PC-3 (cell line): ENCODE measurements at regions not wholly inside any gene's neighbourhood (a gene's known extent, or its start where the extent isn't known, plus 50 kb on each side); places are given as distances from the start of the nearest gene placed in this dataset.

Experiments used
- ATAC-seq: fragments of 200-7000 bp; cut with Tn5 transposase; 2 replicates; pipeline ENCODE4 v1.9.1; 2020; ENCODE audit warnings: mild to moderate bottlenecking, moderate library complexity
- BruUV-seq: library from RNA; stranded (reverse); fragments of 400-500 nt; replicated peaks from 2 replicates; lab custom pipeline; 2021; lab: Mats Ljungman, UMichigan
- CTCF ChIA-PET: fragments of 300-600 bp; sonication (Branson Sonifier 250); formaldehyde crosslinking; loops from one replicate; lab custom pipeline; 2022; ENCODE audit warnings: antibody characterized with exemption; lab: Charles Lee
- POLR2A ChIA-PET: fragments of 300-600 bp; sonication (Branson Sonifier 250); formaldehyde crosslinking; loops from one replicate; lab custom pipeline; 2022; ENCODE audit warnings: antibody characterized with exemption; ENCODE audit not compliant: unreplicated experiment; lab: Charles Lee
- DNase-seq: peaks from one replicate; pipeline ENCODE4 v3.0.0-alpha.2; 2015
- H2AFZ ChIP-seq: fragments of 300-600 bp; sonication (generic); 2 replicates; pipeline ENCODE4 v1.6.0; 2016; ENCODE audit warnings: antibody characterized with exemption, low read length
- H3F3A ChIP-seq: fragments of 300-600 bp; sonication (generic); one replicate; pipeline ENCODE4 v1.6.0; 2017; ENCODE audit warnings: antibody characterized with exemption, low read length, control low read depth, mild to moderate bottlenecking; ENCODE audit not compliant: unreplicated experiment
- H3K27ac ChIP-seq: fragments of 300-600 bp; sonication (generic); 2 replicates; pipeline ENCODE4 v1.5.1; 2016; ENCODE audit warnings: mild to moderate bottlenecking, low read length
- H3K27me3 ChIP-seq: fragments of 300-600 bp; sonication (generic); 2 replicates; pipeline ENCODE4 v1.6.1; 2016; ENCODE audit warnings: low read length, mixed read lengths
- H3K36me3 ChIP-seq: fragments of 300-600 bp; sonication (generic); 2 replicates; pipeline ENCODE4 v1.6.1; 2016; ENCODE audit warnings: low read depth, mixed run types, low read length, mixed read lengths
- H3K4me1 ChIP-seq: fragments of 300-600 bp; sonication (generic); 2 replicates; pipeline ENCODE4 v1.5.1; 2016; ENCODE audit warnings: low read length; ENCODE audit not compliant: insufficient read depth
- H3K4me2 ChIP-seq: fragments of 300-600 bp; sonication (generic); 2 replicates; pipeline ENCODE4 v1.6.0; 2016; ENCODE audit warnings: low read length
- H3K4me3 ChIP-seq: fragments of 300-600 bp; sonication (generic); 2 replicates; pipeline ENCODE4 v1.5.1; 2016; ENCODE audit warnings: mild to moderate bottlenecking, low read length, mixed read lengths
- H3K79me2 ChIP-seq: fragments of 300-600 bp; sonication (generic); 2 replicates; pipeline ENCODE4 v1.6.1; 2017; ENCODE audit warnings: low read length, mixed read lengths
- H3K9ac ChIP-seq: fragments of 300-600 bp; sonication (generic); 2 replicates; pipeline ENCODE4 v1.6.0; 2016; ENCODE audit warnings: mild to moderate bottlenecking, low read length
- H3K9me2 ChIP-seq: fragments of 300-600 bp; sonication (generic); replicated peaks from 2 replicates; pipeline ENCODE4 v1.6.1; 2016; ENCODE audit warnings: mixed run types, low read length, mixed read lengths
- H3K9me3 ChIP-seq: fragments of 300-600 bp; sonication (generic); 2 replicates; pipeline ENCODE4 v1.6.1; 2016; ENCODE audit warnings: low read length, mixed read lengths
- H4K20me1 ChIP-seq: fragments of 300-600 bp; sonication (generic); 2 replicates; pipeline ENCODE4 v1.6.1; 2016; ENCODE audit warnings: low read length, mixed read lengths
- CTCF ChIP-seq: fragments of 300-600 bp; sonication (generic); conservative IDR thresholded peaks from 2 replicates; pipeline ENCODE4 v1.5.1; 2017; ENCODE audit warnings: antibody characterized with exemption, low read depth, mild to moderate bottlenecking, low read length
- EZH2 ChIP-seq: fragments of 300-600 bp; sonication (generic); IDR thresholded peaks from one replicate; pipeline ENCODE4 v1.6.1; 2017; ENCODE audit warnings: antibody characterized with exemption, mild to moderate bottlenecking, low read length; ENCODE audit not compliant: unreplicated experiment
- EZH2phosphoT487 ChIP-seq: fragments of 300-600 bp; sonication (generic); IDR thresholded peaks from 2 replicates; pipeline ENCODE4 v1.6.1; 2018; ENCODE audit warnings: mild to moderate bottlenecking, antibody characterized with exemption, low read length, borderline replicate concordance
- intact Hi-C: fragments of 100-400 bp; cut with micrococcal nuclease; formaldehyde crosslinking; loops from 2 replicates; pipeline ENCODE4 v1.9.0; 2023

GRCh38 chr7:47143339-47143738, 438.6 kb downstream of the TNS3 start:
- intact Hi-C loops, result no loop called here
- Histone ChIP-seq H3K4me3 (no peak overlapping the region), H3K36me3 (no peaks in the 10 kb centered on the region), H3K9ac (no peak overlapping the region), H3K79me2 (no peaks in the 10 kb centered on the region), H3K27ac (no peak overlapping the region), H2AFZ (no peak overlapping the region), H3K4me1 (no peaks in the 10 kb centered on the region), H3K4me2 (no peak overlapping the region), H3K9me2 (no peaks in the 10 kb centered on the region), H3F3A (no peaks in the 10 kb centered on the region), H3K27me3 (peaks cover 50% of the 10 kb centered on the region), H3K9me3 (no peaks in the 10 kb centered on the region), H4K20me1 (no peaks in the 10 kb centered on the region)
- POLR2A ChIA-PET, result no interaction called here
- TF ChIP-seq CTCF, result no peak
- TF ChIP-seq EZH2phosphoT487, result no peak
- no peak for TF ChIP-seq EZH2
- no TSS peak for BruUV-seq
- DNase-seq (peak; percentile 9), ATAC-seq (no peak)
- CTCF ChIA-PET, result no interaction called here

- no peaks in the 10 kb centered on the region for H3K79me2 ChIP-seq
- H3K9ac ChIP-seq, result no peak overlapping the region
- no peaks in the 10 kb centered on the region for H3K36me3 ChIP-seq
- POLR2A ChIA-PET, result no interaction called here
- H3F3A ChIP-seq, result no peaks in the 10 kb centered on the region
- H2AFZ ChIP-seq, result no peak overlapping the region
- intact Hi-C loops, result no loop called here
- no peak for ATAC-seq
- no TSS peak for BruUV-seq
- no peak overlapping the region for H3K4me2 ChIP-seq
- H4K20me1 ChIP-seq, result no peaks in the 10 kb centered on the region
- no peak for TF ChIP-seq EZH2phosphoT487
- no peak for TF ChIP-seq EZH2
- no peak for TF ChIP-seq CTCF
- H3K27ac ChIP-seq, result no peak overlapping the region
- H3K9me2 ChIP-seq, result no peaks in the 10 kb centered on the region
- no peaks in the 10 kb centered on the region for H3K9me3 ChIP-seq
- CTCF ChIA-PET, result no interaction called here
- no peak overlapping the region for H3K4me3 ChIP-seq
- H3K27me3 ChIP-seq, result peaks cover 54% of the 10 kb centered on the region
- H3K4me1 ChIP-seq, result no peaks in the 10 kb centered on the region
- DNase-seq, result no peak
Measured at GRCh38 chr7:47142867-47143175, 439.1 kb downstream of the TNS3 start.

GRCh38 chr7:47142169-47142866, 439.6 kb downstream of the TNS3 start:
- Histone ChIP-seq H3K27ac (no peak overlapping the region), H2AFZ (no peak overlapping the region), H3K4me3 (no peak overlapping the region), H3K4me1 (no peaks in the 10 kb centered on the region), H4K20me1 (no peaks in the 10 kb centered on the region), H3F3A (no peaks in the 10 kb centered on the region), H3K27me3 (peaks cover 59% of the 10 kb centered on the region), H3K79me2 (no peaks in the 10 kb centered on the region), H3K36me3 (no peaks in the 10 kb centered on the region), H3K9me3 (no peaks in the 10 kb centered on the region), H3K9ac (no peak overlapping the region), H3K4me2 (no peak overlapping the region), H3K9me2 (no peaks in the 10 kb centered on the region)
- DNase-seq (peak; percentile 3), ATAC-seq (no peak)
- BruUV-seq, result no TSS peak
- CTCF ChIA-PET, result no interaction called here
- TF ChIP-seq EZH2 (no peak), EZH2phosphoT487 (no peak), CTCF (no peak)
- POLR2A ChIA-PET, result no interaction called here
- intact Hi-C loops, result no loop called here
